Astrocyte (in vitro differentiated cells and primary cell): ENCODE measurements at regions not wholly inside any gene's neighbourhood (a gene's known extent, or its start where the extent isn't known, plus 50 kb on each side); places are given as distances from the start of the nearest gene placed in this dataset.

Source experiments
- DNase-seq: peaks from one replicate; pipeline ENCODE4 v3.0.0-alpha.2; 2010; ENCODE audit warnings: low read depth
- FAIRE-seq: peaks from 2 replicates; lab custom pipeline; 2011; peaks lifted over from hg19 to GRCh38; lab: Jason Lieb, UNC
- H2AFZ ChIP-seq: 2 replicates; pipeline ENCODE4 v1.6.0; 2012; ENCODE audit warnings: low read depth, low read length, inconsistent platforms
- H3K27ac ChIP-seq: 2 replicates; pipeline ENCODE4 v1.5.1; 2011; ENCODE audit warnings: low read depth, low read length, inconsistent platforms
- H3K27me3 ChIP-seq: 2 replicates; pipeline ENCODE4 v1.6.0; 2011; ENCODE audit warnings: low read length, inconsistent platforms; ENCODE audit not compliant: insufficient read depth
- H3K36me3 ChIP-seq: 2 replicates; pipeline ENCODE4 v1.5.1; 2011; ENCODE audit warnings: low read length, inconsistent platforms; ENCODE audit not compliant: insufficient read depth
- H3K4me1 ChIP-seq: 2 replicates; pipeline ENCODE4 v1.5.1; 2011; ENCODE audit warnings: low read length, inconsistent platforms; ENCODE audit not compliant: insufficient read depth
- H3K4me2 ChIP-seq: 2 replicates; pipeline ENCODE4 v1.6.0; 2012; ENCODE audit warnings: low read length, inconsistent platforms
- H3K4me3 ChIP-seq: 2 replicates; pipeline ENCODE4 v1.5.1; 2011; ENCODE audit warnings: low read depth, mild to moderate bottlenecking, low read length, inconsistent platforms; ENCODE audit not compliant: insufficient read depth
- H3K79me2 ChIP-seq: 2 replicates; pipeline ENCODE4 v1.6.0; 2012; ENCODE audit warnings: mild to moderate bottlenecking, low read length, inconsistent platforms; ENCODE audit not compliant: insufficient read depth
- H3K9ac ChIP-seq: 2 replicates; pipeline ENCODE4 v1.6.0; 2012; ENCODE audit warnings: mild to moderate bottlenecking, low read length, inconsistent platforms
- H3K9me3 ChIP-seq: 2 replicates; pipeline ENCODE4 v1.5.1; 2012; ENCODE audit warnings: low read depth, mild to moderate bottlenecking, low read length, inconsistent platforms; ENCODE audit not compliant: insufficient read depth
- H4K20me1 ChIP-seq: 2 replicates; pipeline ENCODE4 v1.6.0; 2012; ENCODE audit warnings: low read length, inconsistent platforms; ENCODE audit not compliant: insufficient read depth
- H3K27ac Mint-ChIP-seq: one replicate; pipeline ENCODE4 v1.8.0; 2021; ENCODE audit warnings: mild to moderate bottlenecking, mixed read lengths; ENCODE audit not compliant: unreplicated experiment
- H3K27me3 Mint-ChIP-seq: one replicate; pipeline ENCODE4 v1.8.0; 2021; ENCODE audit warnings: low read depth, mixed read lengths; ENCODE audit not compliant: unreplicated experiment
- H3K36me3 Mint-ChIP-seq: one replicate; pipeline ENCODE4 v1.8.0; 2021; ENCODE audit warnings: low read depth, mixed read lengths; ENCODE audit not compliant: unreplicated experiment
- H3K4me1 Mint-ChIP-seq: one replicate; pipeline ENCODE4 v1.8.0; 2021; ENCODE audit warnings: low read depth, mixed read lengths; ENCODE audit not compliant: unreplicated experiment
- H3K4me3 Mint-ChIP-seq: one replicate; pipeline ENCODE4 v1.8.0; 2021; ENCODE audit warnings: mild to moderate bottlenecking, moderate library complexity, mixed read lengths; ENCODE audit not compliant: unreplicated experiment
- H3K9me3 Mint-ChIP-seq: one replicate; pipeline ENCODE4 v1.8.0; 2021; ENCODE audit warnings: mild to moderate bottlenecking, mixed read lengths; ENCODE audit not compliant: unreplicated experiment
- CTCF ChIP-seq: IDR thresholded peaks from 2 replicates; pipeline ENCODE4 v1.5.1; 2011; ENCODE audit warnings: low read depth, mild to moderate bottlenecking, inconsistent platforms, low read length, moderate library complexity; ENCODE audit not compliant: insufficient read depth
- EZH2 ChIP-seq: IDR thresholded peaks from 2 replicates; pipeline ENCODE4 v1.6.1; 2012; ENCODE audit warnings: mild to moderate bottlenecking, low read length, inconsistent platforms; ENCODE audit not compliant: insufficient read depth

- no peak overlapping the region for H3K27ac ChIP-seq
- no peaks in the 10 kb centered on the region for H3K27me3 Mint-ChIP-seq
- DNase-seq: no peak
- H2AFZ ChIP-seq: no peak overlapping the region
- H3K79me2 ChIP-seq: no peaks in the 10 kb centered on the region
- H3K9me3 ChIP-seq: no peaks in the 10 kb centered on the region
- H4K20me1 ChIP-seq: no peaks in the 10 kb centered on the region
- H3K4me3 Mint-ChIP-seq: no peak overlapping the region
- no peaks in the 10 kb centered on the region for H3K4me1 Mint-ChIP-seq
- FAIRE-seq: no peak
- no peaks in the 10 kb centered on the region for H3K9me3 Mint-ChIP-seq
- H3K4me3 ChIP-seq: no peak overlapping the region
- no peaks in the 10 kb centered on the region for H3K36me3 ChIP-seq
- H3K4me1 ChIP-seq: no peaks in the 10 kb centered on the region
- no peak overlapping the region for H3K27ac Mint-ChIP-seq
- H3K27me3 ChIP-seq: no peaks in the 10 kb centered on the region
- H3K36me3 Mint-ChIP-seq: no peaks in the 10 kb centered on the region
- no peak overlapping the region for H3K4me2 ChIP-seq
- H3K9ac ChIP-seq: no peak overlapping the region
- TF ChIP-seq CTCF: no peak
- TF ChIP-seq EZH2: no peak
Observed at GRCh38 chr18:42635378-42636048, 480.0 kb downstream of the RIT2 start.

GRCh38 chr18:42636309-42636708 is 479.2 kb downstream of the RIT2 start:
- DNase-seq (no peak), FAIRE-seq (no peak)
- Mint-ChIP-seq H3K9me3 (no peaks in the 10 kb centered on the region), H3K27me3 (no peaks in the 10 kb centered on the region), H3K4me1 (no peaks in the 10 kb centered on the region), H3K36me3 (no peaks in the 10 kb centered on the region), H3K27ac (no peak overlapping the region), H3K4me3 (no peak overlapping the region)
- Histone ChIP-seq H4K20me1 (no peaks in the 10 kb centered on the region), H3K9ac (no peak overlapping the region), H3K27me3 (no peaks in the 10 kb centered on the region), H2AFZ (no peak overlapping the region), H3K27ac (no peak overlapping the region), H3K9me3 (no peaks in the 10 kb centered on the region), H3K36me3 (no peaks in the 10 kb centered on the region), H3K4me1 (no peaks in the 10 kb centered on the region), H3K4me3 (no peak overlapping the region), H3K4me2 (no peak overlapping the region), H3K79me2 (no peaks in the 10 kb centered on the region)
- TF ChIP-seq EZH2: no peak
- TF ChIP-seq CTCF: no peak

- Histone ChIP-seq H3K36me3 (no peaks in the 10 kb centered on the region), H3K79me2 (no peaks in the 10 kb centered on the region), H4K20me1 (no peaks in the 10 kb centered on the region), H2AFZ (no peak overlapping the region), H3K4me1 (no peaks in the 10 kb centered on the region), H3K9me3 (no peaks in the 10 kb centered on the region), H3K27me3 (no peaks in the 10 kb centered on the region), H3K4me2 (no peak overlapping the region), H3K9ac (no peak overlapping the region), H3K4me3 (no peak overlapping the region), H3K27ac (no peak overlapping the region)
- DNase-seq (peak; percentile 18), FAIRE-seq (no peak)
- Mint-ChIP-seq H3K36me3 (no peaks in the 10 kb centered on the region), H3K27me3 (no peaks in the 10 kb centered on the region), H3K4me3 (no peak overlapping the region), H3K4me1 (no peaks in the 10 kb centered on the region), H3K9me3 (no peaks in the 10 kb centered on the region), H3K27ac (no peak overlapping the region)
- TF ChIP-seq EZH2: no peak
- no peak for TF ChIP-seq CTCF
Observed at GRCh38 chr18:42640160-42640559, 475.3 kb downstream of the RIT2 start.
